Glutamatergic neuron (in vitro differentiated cells): ENCODE measurements at regions not wholly inside any gene's neighbourhood (a gene's known extent, or its start where the extent isn't known, plus 50 kb on each side); places are given as distances from the start of the nearest gene placed in this dataset.

Experiments
- DNase-seq: peaks from one replicate; pipeline ENCODE4 v3.0.0; 2022
- H3K27ac Mint-ChIP-seq: one replicate; pipeline ENCODE4 v1.8.0; 2020; ENCODE audit warnings: mild to moderate bottlenecking, mixed read lengths, inconsistent platforms; ENCODE audit not compliant: unreplicated experiment
- H3K27me3 Mint-ChIP-seq: one replicate; pipeline ENCODE4 v1.8.0; 2020; ENCODE audit warnings: mild to moderate bottlenecking, moderate library complexity, mixed read lengths, inconsistent platforms; ENCODE audit not compliant: unreplicated experiment
- H3K36me3 Mint-ChIP-seq: one replicate; pipeline ENCODE4 v1.8.0; 2020; ENCODE audit warnings: mild to moderate bottlenecking, mixed read lengths, inconsistent platforms; ENCODE audit not compliant: unreplicated experiment
- H3K4me1 Mint-ChIP-seq: one replicate; pipeline ENCODE4 v1.8.0; 2020; ENCODE audit warnings: mild to moderate bottlenecking, low read depth, mixed read lengths, inconsistent platforms; ENCODE audit not compliant: unreplicated experiment
- H3K4me3 Mint-ChIP-seq: one replicate; pipeline ENCODE4 v1.8.0; 2020; ENCODE audit warnings: mild to moderate bottlenecking, mixed read lengths, inconsistent platforms; ENCODE audit not compliant: unreplicated experiment
- H3K9me3 Mint-ChIP-seq: one replicate; pipeline ENCODE4 v1.8.0; 2020; ENCODE audit warnings: mild to moderate bottlenecking, moderate library complexity, mixed read lengths, inconsistent platforms; ENCODE audit not compliant: unreplicated experiment
- CTCF ChIP-seq: fragments of 200-600 bp; sonication (generic); IDR thresholded peaks from one replicate; pipeline ENCODE4 v1.5.0; 2021; ENCODE audit not compliant: partially characterized antibody, unreplicated experiment

GRCh38 chr14:31936115-31936514, 141.0 kb upstream of the ARHGAP5 start:
- Mint-ChIP-seq H3K9me3 (peaks cover 2% of the 10 kb centered on the region), H3K27ac (no peak overlapping the region), H3K27me3 (peaks cover 2% of the 10 kb centered on the region), H3K36me3 (no peaks in the 10 kb centered on the region), H3K4me1 (peaks cover 36% of the 10 kb centered on the region), H3K4me3 (no peak overlapping the region)
- no peak for TF ChIP-seq CTCF
- DNase-seq, result no peak

GRCh38 chr14:31937730-31938346, 139.3 kb upstream of the ARHGAP5 start:
- H3K4me1 Mint-ChIP-seq, result peaks cover 39% of the 10 kb centered on the region
- H3K4me3 Mint-ChIP-seq, result no peak overlapping the region
- H3K36me3 Mint-ChIP-seq, result no peaks in the 10 kb centered on the region
- no peak overlapping the region for H3K27ac Mint-ChIP-seq
- no peak for DNase-seq
- peaks cover 2% of the 10 kb centered on the region for H3K27me3 Mint-ChIP-seq
- no peak for TF ChIP-seq CTCF
- peaks cover 2% of the 10 kb centered on the region for H3K9me3 Mint-ChIP-seq

GRCh38 chr14:31939934-31940333, 137.2 kb upstream of the ARHGAP5 start:
- peaks cover 43% of the 10 kb centered on the region for H3K4me1 Mint-ChIP-seq
- no peaks in the 10 kb centered on the region for H3K36me3 Mint-ChIP-seq
- peaks cover 2% of the 10 kb centered on the region for H3K9me3 Mint-ChIP-seq
- peak overlapping the region; percentile 59 for H3K27ac Mint-ChIP-seq
- H3K27me3 Mint-ChIP-seq, result peaks cover 3% of the 10 kb centered on the region
- DNase-seq, result no peak
- H3K4me3 Mint-ChIP-seq, result no peak overlapping the region
- no peak for TF ChIP-seq CTCF

- Mint-ChIP-seq H3K4me1 (peaks cover 38% of the 10 kb centered on the region), H3K9me3 (peaks cover 2% of the 10 kb centered on the region), H3K27me3 (peaks cover 3% of the 10 kb centered on the region), H3K36me3 (no peaks in the 10 kb centered on the region), H3K4me3 (no peak overlapping the region), H3K27ac (peak overlapping the region; percentile 6)
- DNase-seq, result no peak
- TF ChIP-seq CTCF, result no peak
Observed at GRCh38 chr14:31941487-31941886, 135.6 kb upstream of the ARHGAP5 start.

- Mint-ChIP-seq H3K36me3 (no peaks in the 10 kb centered on the region), H3K9me3 (peaks cover 2% of the 10 kb centered on the region), H3K4me3 (no peak overlapping the region), H3K27ac (no peak overlapping the region), H3K4me1 (peaks cover 39% of the 10 kb centered on the region), H3K27me3 (peaks cover 3% of the 10 kb centered on the region)
- TF ChIP-seq CTCF, result no peak
- no peak for DNase-seq
Observed at GRCh38 chr14:31942166-31942841, 134.8 kb upstream of the ARHGAP5 start.
